GM12878 (cell line): ENCODE measurements at regions not wholly inside any gene's neighbourhood (a gene's known extent, or its start where the extent isn't known, plus 50 kb on each side); places are given as distances from the start of the nearest gene placed in this dataset.

ENCODE experiments used
- ATAC-seq: fragments of 200-7000 bp; cut with Tn5 transposase; 3 replicates; pipeline ENCODE4 v1.9.1; 2020; ENCODE audit warnings: mild to moderate bottlenecking, moderate library complexity
- BruUV-seq: library from RNA; stranded (reverse); fragments of 400-500 nt; replicated peaks from 2 replicates; lab custom pipeline; 2021; lab: Mats Ljungman, UMichigan
- CTCF ChIA-PET: fragments of 300-600 bp; sonication (Branson Sonifier 250); formaldehyde crosslinking; extraction: SDS; loops from one replicate; lab custom pipeline; 2021; ENCODE audit warnings: inconsistent platforms; lab: Yijun Ruan, JAX
- POLR2A ChIA-PET: fragments of 350-600 bp; formaldehyde crosslinking; extraction: SDS; loops from one replicate; lab custom pipeline; 2021; ENCODE audit warnings: inconsistent platforms; lab: Charles Lee
- RAD21 ChIA-PET: fragments of 300-600 bp; sonication (Branson Sonifier 250); formaldehyde crosslinking; loops from one replicate; lab custom pipeline; 2023; ENCODE audit warnings: antibody characterized with exemption; ENCODE audit not compliant: unreplicated experiment; lab: Charles Lee
- SMC1A ChIA-PET: fragments of 300-600 bp; sonication (Branson Sonifier 250); formaldehyde crosslinking; loops from one replicate; lab custom pipeline; 2023; ENCODE audit not compliant: unreplicated experiment, uncharacterized antibody; lab: Charles Lee
- DNase-seq: peaks from one replicate; pipeline ENCODE4 v3.0.0-alpha.2; 2011; ENCODE audit warnings: low read depth, low spot score
- FAIRE-seq: peaks from 3 replicates; lab custom pipeline; 2011; peaks lifted over from hg19 to GRCh38; lab: Jason Lieb, UNC
- H2AFZ ChIP-seq: 2 replicates; pipeline ENCODE4 v1.6.0; 2011; ENCODE audit warnings: low read depth, low read length, control low read depth; ENCODE audit not compliant: control insufficient read depth
- H3K27ac ChIP-seq: 2 replicates; pipeline ENCODE4 v1.5.1; 2011; ENCODE audit warnings: control low read depth; ENCODE audit not compliant: control insufficient read depth, insufficient read depth
- H3K27me3 ChIP-seq, 2 experiments: replicated peaks in 1 of 2; 2 replicates each; pipeline versions ENCODE4 v1.6.0 to v1.6.1; 2011; ENCODE audit warnings: low read length in 1 of 2; ENCODE audit not compliant: control insufficient read depth in 2 of 2, insufficient read depth in 2 of 2
- H3K36me3 ChIP-seq, 2 experiments: 2 replicates each; pipeline ENCODE4 v1.5.1; 2011; ENCODE audit warnings: low read length in 1 of 2; ENCODE audit not compliant: control insufficient read depth in 2 of 2, insufficient read depth in 2 of 2
- H3K4me1 ChIP-seq: 2 replicates; pipeline ENCODE4 v1.6.1; 2011; ENCODE audit warnings: mild to moderate bottlenecking, low read length, moderate library complexity, mixed read lengths; ENCODE audit not compliant: control insufficient read depth, insufficient read depth
- H3K4me2 ChIP-seq: 2 replicates; pipeline ENCODE4 v1.6.0; 2011; ENCODE audit warnings: control low read depth; ENCODE audit not compliant: control insufficient read depth, insufficient read depth
- H3K4me3 ChIP-seq: fragments of 200-600 bp; sonication (generic); 2 replicates; pipeline ENCODE4 v1.5.1; 2016
- H3K79me2 ChIP-seq: 2 replicates; pipeline ENCODE4 v1.6.0; 2011; ENCODE audit warnings: low read length; ENCODE audit not compliant: control insufficient read depth, insufficient read depth
- H3K9ac ChIP-seq: 2 replicates; pipeline ENCODE4 v1.8.0; 2011; ENCODE audit warnings: low read length, control low read depth, mixed read lengths; ENCODE audit not compliant: control insufficient read depth, insufficient read depth
- H3K9me3 ChIP-seq: replicated peaks from 3 replicates; pipeline ENCODE4 v1.5.1; 2011; ENCODE audit warnings: mild to moderate bottlenecking, low read length; ENCODE audit not compliant: control insufficient read depth, insufficient read depth
- H4K20me1 ChIP-seq: 2 replicates; pipeline ENCODE4 v1.6.0; 2011; ENCODE audit not compliant: control insufficient read depth, insufficient read depth
- CBX3 ChIP-seq: fragments of 200-600 bp; sonication (generic); IDR thresholded peaks from 2 replicates; pipeline ENCODE4 v1.6.1; 2016; ENCODE audit warnings: low read depth, borderline replicate concordance
- FOXM1 ChIP-seq: IDR thresholded peaks from 2 replicates; pipeline ENCODE4 v1.6.1; 2012; ENCODE audit warnings: low read depth, mild to moderate bottlenecking, inconsistent platforms, low read length, moderate library complexity
- KLF5 ChIP-seq: fragments of 450-650 bp; IDR thresholded peaks from 2 replicates; pipeline ENCODE4 v1.6.1; 2014; ENCODE audit warnings: mild to moderate bottlenecking; ENCODE audit not compliant: partially characterized antibody
- RELB ChIP-seq: fragments of 450-650 bp; IDR thresholded peaks from 2 replicates; pipeline ENCODE4 v1.6.1; 2017; ENCODE audit warnings: low read depth, mild to moderate bottlenecking, moderate library complexity
- REST ChIP-seq: IDR thresholded peaks from 2 replicates; pipeline ENCODE4 v1.6.1; 2012; ENCODE audit warnings: mild to moderate bottlenecking, low read depth, low read length
- SPI1 ChIP-seq: IDR thresholded peaks from 2 replicates; pipeline ENCODE4 v1.6.1; 2011; ENCODE audit warnings: low read depth, mild to moderate bottlenecking, low read length, moderate library complexity, borderline replicate concordance; ENCODE audit not compliant: insufficient read depth
- SUPT20H ChIP-seq: IDR thresholded peaks from 2 replicates; pipeline ENCODE4 v1.6.1; 2011; ENCODE audit warnings: low read depth, mild to moderate bottlenecking, low read length, moderate library complexity, borderline replicate concordance; ENCODE audit not compliant: control insufficient read depth
- ZBED1 ChIP-seq: IDR thresholded peaks from 2 replicates; pipeline ENCODE4 v1.6.1; 2016; ENCODE audit warnings: borderline replicate concordance
- ZNF622 ChIP-seq: fragments of 450-650 bp; IDR thresholded peaks from 2 replicates; pipeline ENCODE4 v1.6.1; 2017; ENCODE audit warnings: mild to moderate bottlenecking, inconsistent platforms
- WGBS: methylation state at CpG from one replicate; pipeline ENCODE4 v1.1.6; 2016; ENCODE audit warnings: low lambda C conversion rate; ENCODE audit not compliant: insufficient replicate concordance, insufficient coverage; ENCODE audit errors: missing lambda C conversion rate; 5-methylcytosine and 5-hydroxymethylcytosine counted together
- in situ Hi-C: fragments of 300-500 bp; cut with MboI; formaldehyde crosslinking; loops from 9 replicates; pipeline ENCODE4 v1.14.3; 2018; ENCODE audit warnings: mixed read lengths
- intact Hi-C: fragments of 100-400 bp; cut with micrococcal nuclease; formaldehyde crosslinking; loops from one replicate; pipeline ENCODE4 v1.14.2; 2022; ENCODE audit not compliant: unreplicated experiment
- TF ChIP-seq, protein P1 (sequence below): fragments of 450-650 bp; IDR thresholded peaks from 2 replicates; pipeline ENCODE4 v1.6.1; 2017; ENCODE audit warnings: mild to moderate bottlenecking, moderate library complexity
- TF ChIP-seq, protein P2 (sequence below): IDR thresholded peaks from 2 replicates; pipeline ENCODE4 v1.6.1; 2012; ENCODE audit warnings: low read depth, low read length, improper control_type of control experiment
- TF ChIP-seq, protein P3 (sequence below): fragments of 150-350 bp; IDR thresholded peaks from 2 replicates; pipeline ENCODE4 v1.6.1; 2014; ENCODE audit warnings: mild to moderate bottlenecking, low read depth, low read length

DNA sequence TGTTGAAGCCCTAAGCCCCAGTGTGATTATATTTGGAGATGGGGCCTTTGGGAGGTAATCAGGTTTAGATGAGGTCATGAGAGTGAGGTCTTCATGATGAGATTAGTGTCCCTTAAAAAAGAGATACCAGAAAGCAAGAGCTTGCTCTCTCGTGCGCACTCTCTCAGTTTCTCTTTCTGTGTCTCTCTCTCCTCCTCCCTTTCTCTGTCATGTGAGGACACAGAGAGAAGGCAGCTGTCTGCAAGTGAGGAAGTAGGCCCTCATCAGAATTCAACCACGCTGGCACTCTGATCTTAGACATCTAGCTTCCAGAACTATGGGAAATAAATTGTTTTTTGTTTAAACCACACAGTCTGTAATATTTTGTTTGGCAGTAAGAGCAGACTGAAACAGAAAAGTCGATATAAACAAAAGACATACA is 180.5 kb downstream of the IBTK start:
- Histone ChIP-seq H4K20me1 (no peaks in the 10 kb centered on the region), H2AFZ (peak overlapping the region; percentile 77), H3K27me3 (no peaks in the 10 kb centered on the region), H3K79me2 (no peaks in the 10 kb centered on the region), H3K27ac (peak overlapping the region; percentile 42), H3K9me3 (no peaks in the 10 kb centered on the region), H3K4me3 (no peak overlapping the region), H3K4me1 (peaks cover 3% of the 10 kb centered on the region; the same call in 1 of the 2 replicates), H3K36me3 (no peaks in the 10 kb centered on the region), H3K4me2 (peak overlapping the region; percentile 62; the same call in 1 of the 2 replicates), H3K9ac (no peak overlapping the region)
- ChIA-PET SMC1A (interaction anchor here (0.5 to 1.8 kb wide), 7 partner anchors 9 to 1304 kb away, joined by 3 to 10 read pairs (median 4); no protein-coding TSS in a partner anchor), RAD21 (interaction anchor here (0.7 to 1.4 kb wide), 5 partner anchors 10 to 314 kb away, joined by 3 to 6 read pairs (median 3); partner anchors contain the start of gene TENT5A), CTCF (interaction anchor here (0.6 to 1.3 kb wide), 5 partner anchors 8 to 204 kb away, joined by 3 to 5 read pairs (median 4); no protein-coding TSS in a partner anchor), POLR2A (interaction anchor here (0.8 kb wide), 1 partner anchor 110 kb away, joined by 7 read pairs; no protein-coding TSS in a partner anchor)
- FAIRE-seq (peak; percentile 95), DNase-seq (peak; percentile 64), ATAC-seq (peak; percentile 97)
- WGBS: 45% methylated on average over 4 of the region's 4 CpGs
- intact Hi-C loops (no loop called here), in situ Hi-C loops (no loop called here)
- no TSS peak for BruUV-seq
- TF ChIP-seq SPI1: peak; percentile 78
- peak; percentile 33; the same call in 1 of the 2 replicates for TF ChIP-seq RELB
- no peak for TF ChIP-seq SUPT20H
- TF ChIP-seq ZBED1: no peak
- no peak for TF ChIP-seq CBX3
- TF ChIP-seq, protein P1, sequence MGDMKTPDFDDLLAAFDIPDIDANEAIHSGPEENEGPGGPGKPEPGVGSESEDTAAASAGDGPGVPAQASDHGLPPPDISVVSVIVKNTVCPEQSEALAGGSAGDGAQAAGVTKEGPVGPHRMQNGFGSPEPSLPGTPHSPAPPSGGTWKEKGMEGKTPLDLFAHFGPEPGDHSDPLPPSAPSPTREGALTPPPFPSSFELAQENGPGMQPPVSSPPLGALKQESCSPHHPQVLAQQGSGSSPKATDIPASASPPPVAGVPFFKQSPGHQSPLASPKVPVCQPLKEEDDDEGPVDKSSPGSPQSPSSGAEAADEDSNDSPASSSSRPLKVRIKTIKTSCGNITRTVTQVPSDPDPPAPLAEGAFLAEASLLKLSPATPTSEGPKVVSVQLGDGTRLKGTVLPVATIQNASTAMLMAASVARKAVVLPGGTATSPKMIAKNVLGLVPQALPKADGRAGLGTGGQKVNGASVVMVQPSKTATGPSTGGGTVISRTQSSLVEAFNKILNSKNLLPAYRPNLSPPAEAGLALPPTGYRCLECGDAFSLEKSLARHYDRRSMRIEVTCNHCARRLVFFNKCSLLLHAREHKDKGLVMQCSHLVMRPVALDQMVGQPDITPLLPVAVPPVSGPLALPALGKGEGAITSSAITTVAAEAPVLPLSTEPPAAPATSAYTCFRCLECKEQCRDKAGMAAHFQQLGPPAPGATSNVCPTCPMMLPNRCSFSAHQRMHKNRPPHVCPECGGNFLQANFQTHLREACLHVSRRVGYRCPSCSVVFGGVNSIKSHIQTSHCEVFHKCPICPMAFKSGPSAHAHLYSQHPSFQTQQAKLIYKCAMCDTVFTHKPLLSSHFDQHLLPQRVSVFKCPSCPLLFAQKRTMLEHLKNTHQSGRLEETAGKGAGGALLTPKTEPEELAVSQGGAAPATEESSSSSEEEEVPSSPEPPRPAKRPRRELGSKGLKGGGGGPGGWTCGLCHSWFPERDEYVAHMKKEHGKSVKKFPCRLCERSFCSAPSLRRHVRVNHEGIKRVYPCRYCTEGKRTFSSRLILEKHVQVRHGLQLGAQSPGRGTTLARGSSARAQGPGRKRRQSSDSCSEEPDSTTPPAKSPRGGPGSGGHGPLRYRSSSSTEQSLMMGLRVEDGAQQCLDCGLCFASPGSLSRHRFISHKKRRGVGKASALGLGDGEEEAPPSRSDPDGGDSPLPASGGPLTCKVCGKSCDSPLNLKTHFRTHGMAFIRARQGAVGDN: peak; percentile 90
- TF ChIP-seq, protein P2, sequence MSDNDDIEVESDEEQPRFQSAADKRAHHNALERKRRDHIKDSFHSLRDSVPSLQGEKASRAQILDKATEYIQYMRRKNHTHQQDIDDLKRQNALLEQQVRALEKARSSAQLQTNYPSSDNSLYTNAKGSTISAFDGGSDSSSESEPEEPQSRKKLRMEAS: no peak
- no peak for TF ChIP-seq ZNF622
- TF ChIP-seq, protein P3, sequence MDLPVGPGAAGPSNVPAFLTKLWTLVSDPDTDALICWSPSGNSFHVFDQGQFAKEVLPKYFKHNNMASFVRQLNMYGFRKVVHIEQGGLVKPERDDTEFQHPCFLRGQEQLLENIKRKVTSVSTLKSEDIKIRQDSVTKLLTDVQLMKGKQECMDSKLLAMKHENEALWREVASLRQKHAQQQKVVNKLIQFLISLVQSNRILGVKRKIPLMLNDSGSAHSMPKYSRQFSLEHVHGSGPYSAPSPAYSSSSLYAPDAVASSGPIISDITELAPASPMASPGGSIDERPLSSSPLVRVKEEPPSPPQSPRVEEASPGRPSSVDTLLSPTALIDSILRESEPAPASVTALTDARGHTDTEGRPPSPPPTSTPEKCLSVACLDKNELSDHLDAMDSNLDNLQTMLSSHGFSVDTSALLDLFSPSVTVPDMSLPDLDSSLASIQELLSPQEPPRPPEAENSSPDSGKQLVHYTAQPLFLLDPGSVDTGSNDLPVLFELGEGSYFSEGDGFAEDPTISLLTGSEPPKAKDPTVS: no peak
- no peak for TF ChIP-seq KLF5
- no peak for TF ChIP-seq REST
- no peak for TF ChIP-seq FOXM1
